Activated CD4-positive, alpha-beta T cell treated with anti-CD3 and anti-CD28 coated beads for 48 hours (primary cell): ENCODE measurements at regions not wholly inside any gene's neighbourhood (a gene's known extent, or its start where the extent isn't known, plus 50 kb on each side); places are given as distances from the start of the nearest gene placed in this dataset.
"Not testable (repeated sequence)": the region's sequence is repeated elsewhere in the genome, so short reads cannot be mapped to it uniquely, and the experiment has no call there.

Experiments
- DNase-seq: peaks from one replicate; pipeline ENCODE4 v3.0.0-alpha.2; 2020

DNA sequence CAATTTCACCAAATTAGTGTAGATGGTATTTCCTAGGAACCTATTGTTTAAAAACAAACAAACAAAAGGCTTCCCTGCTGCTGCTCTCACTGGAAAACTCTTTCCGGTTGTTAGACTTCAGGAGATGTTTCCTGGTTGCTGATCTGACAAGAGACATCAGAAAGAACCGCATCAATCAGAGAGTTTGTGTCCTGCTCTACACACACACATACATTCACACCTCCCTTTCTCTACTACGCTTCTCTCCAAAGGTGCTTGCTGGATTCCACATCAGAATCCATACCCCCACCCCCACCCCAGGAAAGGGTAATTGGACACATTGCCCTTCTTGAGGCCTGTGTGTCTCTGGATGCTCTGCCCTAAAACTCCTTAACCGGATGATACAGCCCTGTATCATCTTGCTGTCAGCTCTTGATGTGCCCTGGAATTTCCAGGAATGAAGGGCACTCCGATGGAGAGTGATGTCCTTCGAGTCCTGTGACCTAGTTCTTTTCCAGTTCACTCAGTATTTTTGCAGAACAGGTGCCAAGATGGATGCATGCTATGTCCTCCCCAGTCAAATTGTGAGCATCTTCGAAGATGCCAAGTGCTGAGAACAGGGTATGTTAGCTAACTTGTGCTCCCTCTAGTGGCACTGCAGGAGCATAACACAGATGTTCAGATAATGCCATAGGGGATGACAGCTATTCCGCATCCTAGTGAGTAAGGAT lies 113.7 kb upstream of the SLC35F3 start:
- DNase-seq, result peak; percentile 22

DNA sequence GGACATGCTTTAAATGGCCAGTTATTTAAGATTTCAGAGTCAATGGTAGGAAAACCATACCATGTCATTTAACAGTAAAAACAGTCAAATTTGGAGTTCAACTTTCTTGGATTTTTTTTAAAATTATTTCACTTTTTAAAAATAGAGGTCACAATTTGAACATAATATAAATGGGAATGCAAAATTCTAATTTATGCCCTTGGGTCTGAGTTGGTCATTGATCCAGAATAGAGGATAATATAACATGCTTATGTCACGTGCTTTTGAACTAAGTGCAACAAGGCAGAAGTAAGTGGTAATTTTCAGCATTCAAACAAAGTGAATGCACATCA lies 113.1 kb upstream of the SLC35F3 start:
- no peak for DNase-seq

DNA sequence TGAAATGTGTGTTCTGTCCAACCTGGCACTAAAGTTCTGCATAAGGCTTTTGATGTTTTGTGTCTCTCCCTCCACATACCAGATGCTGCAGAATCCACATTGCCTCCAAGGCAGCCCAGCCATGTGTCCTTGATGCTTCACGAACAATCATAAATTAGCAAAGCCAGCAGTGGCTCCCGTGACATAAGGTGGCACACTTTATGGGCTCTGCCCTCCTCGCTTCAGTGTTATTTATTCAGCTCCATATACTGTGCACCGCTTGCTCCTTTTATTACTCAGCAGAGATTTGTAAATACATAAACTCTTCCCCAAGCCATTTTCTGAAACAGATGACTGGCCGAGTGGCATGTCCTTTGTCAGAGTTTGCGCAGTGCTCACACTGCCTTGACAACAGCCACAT lies 112.8 kb upstream of the SLC35F3 start:
- no peak for DNase-seq

DNA sequence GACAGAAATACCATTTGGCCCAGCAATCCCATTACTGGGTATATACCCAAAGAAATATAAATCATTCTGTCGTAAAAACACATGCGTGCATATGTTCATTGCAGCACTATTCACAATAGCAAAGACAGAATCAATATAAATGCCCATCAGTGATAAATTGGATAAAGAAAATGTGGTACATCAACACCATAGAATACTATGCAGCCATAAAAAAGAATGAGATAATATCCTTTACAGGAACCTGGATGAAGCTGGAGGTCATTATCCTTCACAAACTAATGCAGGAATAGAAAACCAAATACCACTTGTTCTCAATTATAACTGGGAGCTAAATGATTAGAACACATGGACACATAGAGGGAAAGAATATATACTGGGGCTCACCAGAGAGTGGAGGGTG lies 109.6 kb upstream of the SLC35F3 start:
- no peak for DNase-seq

DNA sequence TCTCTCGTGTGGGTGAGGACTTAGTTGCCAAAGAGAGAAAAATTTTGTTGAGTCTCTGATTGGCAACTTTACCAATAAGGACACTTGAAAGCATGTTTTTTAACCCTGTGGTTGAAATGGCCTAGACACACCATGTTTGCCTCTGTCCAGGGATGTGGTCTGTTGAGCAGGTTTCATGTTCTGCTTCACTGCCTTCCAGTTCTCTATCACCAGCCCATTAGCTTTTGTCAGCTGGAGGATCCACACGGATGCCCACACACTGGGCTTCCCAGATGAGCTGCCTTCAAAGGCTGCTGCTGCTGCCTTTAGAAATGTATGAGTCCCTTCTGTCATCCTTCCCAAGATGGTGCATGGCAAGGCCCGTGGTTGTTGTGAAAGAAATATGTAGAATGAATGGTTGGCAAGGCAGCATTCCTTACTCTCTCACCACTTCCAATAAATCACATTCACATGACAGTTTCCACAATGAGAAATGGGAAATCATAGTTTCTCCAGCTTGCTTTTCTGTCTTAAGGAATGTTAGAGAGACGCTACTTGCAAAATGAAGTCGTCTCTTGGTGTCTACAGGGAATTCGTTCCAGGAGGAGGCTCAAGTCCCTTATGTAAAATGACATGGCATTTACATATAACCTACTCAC lies 108.2 kb upstream of the SLC35F3 start:
- no peak for DNase-seq

DNA sequence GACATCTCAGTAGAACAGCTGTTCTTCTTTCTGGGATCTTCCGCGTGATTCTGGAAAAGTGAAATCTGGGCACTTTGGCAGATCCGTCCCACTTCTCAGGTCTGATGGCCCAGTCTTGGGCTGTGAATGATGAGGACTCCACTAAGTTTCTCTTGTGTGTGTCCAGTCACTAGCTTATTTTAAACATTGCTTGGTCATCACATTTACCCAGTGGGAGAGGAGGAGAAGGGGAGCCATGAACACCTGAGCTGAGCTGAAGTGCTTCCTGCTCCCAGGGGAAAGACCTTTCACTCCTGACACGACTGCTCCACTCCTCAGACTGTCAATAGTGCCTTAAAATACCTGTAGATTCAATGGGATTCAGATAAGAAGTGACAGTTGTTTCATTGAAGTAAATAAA lies 101.9 kb upstream of the SLC35F3 start:
- no peak for DNase-seq

DNA sequence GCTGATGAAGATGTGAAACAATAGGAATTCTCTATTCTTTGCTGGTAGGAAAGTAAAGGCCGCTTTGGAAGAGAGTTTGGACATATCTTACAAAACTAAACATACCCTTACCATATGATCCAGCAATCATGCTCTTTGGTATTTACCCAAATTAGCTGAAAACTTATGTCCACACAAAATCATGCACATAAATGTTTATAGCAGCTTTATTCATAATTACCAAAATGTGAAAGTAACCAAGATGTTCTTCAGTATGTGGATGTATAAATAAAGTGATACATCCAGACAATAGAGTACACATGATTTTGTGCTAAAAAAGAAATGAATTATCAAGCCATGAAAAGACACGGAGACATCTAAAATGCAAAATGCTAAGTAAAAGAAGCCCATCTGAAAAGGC lies 98.7 kb upstream of the SLC35F3 start:
- no peak for DNase-seq

DNA sequence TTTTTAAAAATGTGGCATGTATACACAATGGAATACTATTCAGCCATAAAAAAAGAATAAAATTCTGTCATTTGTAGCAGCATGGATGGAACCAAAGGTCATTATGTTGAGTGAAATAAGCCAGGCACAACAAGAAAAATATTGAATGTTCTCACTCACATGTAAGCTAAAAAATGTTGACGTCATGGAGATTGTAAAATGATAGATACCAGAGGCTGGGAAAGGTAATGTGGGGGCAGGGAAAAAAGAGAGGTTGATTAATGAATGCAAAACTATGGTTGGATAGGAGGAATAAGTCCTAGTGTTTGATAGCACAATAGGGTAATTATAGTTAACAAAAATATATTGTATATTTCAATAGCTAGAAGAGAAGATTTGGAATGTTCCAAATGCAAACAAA lies 89.1 kb upstream of the SLC35F3 start:
- DNase-seq, result no peak

DNA sequence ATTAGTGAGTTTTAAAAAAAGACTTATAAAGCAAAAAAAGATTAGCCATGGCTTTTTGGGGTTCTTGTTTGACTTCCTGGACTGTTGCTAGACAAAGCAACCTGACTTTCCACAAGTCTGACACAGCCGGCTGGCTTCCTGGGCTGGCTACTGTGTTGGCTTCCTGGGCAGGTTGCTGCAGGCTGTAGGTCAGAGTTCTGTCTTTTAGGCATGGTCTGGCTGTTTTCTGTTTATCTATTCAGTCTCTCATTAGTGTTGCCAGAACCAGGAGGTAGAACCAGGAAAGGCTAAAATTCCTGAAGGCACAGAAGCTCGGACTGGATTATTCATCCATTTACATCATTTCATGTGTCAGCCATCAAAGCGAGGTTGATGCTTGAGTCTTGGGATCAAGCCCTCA lies 88.6 kb upstream of the SLC35F3 start:
- no peak for DNase-seq

DNA sequence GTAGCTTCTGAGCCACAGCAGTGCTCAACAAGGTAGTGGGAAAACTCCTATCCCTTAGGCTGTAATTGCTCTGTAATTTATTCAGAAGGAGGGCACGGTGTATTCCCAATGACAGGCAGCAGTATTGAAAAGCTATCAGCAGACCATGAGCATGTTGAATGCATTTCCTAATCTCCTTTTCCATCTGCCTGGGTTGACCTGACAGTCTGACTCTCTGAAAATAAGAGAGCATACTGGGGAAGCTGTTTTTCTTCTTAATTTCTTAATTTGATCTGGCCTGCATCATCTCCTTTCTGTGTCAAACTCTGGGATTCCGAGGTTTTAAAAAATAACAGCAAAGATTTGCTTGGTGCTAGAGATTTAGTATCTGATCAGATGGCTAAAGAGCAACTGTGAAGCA lies 88.1 kb upstream of the SLC35F3 start:
- DNase-seq, result no peak

DNA sequence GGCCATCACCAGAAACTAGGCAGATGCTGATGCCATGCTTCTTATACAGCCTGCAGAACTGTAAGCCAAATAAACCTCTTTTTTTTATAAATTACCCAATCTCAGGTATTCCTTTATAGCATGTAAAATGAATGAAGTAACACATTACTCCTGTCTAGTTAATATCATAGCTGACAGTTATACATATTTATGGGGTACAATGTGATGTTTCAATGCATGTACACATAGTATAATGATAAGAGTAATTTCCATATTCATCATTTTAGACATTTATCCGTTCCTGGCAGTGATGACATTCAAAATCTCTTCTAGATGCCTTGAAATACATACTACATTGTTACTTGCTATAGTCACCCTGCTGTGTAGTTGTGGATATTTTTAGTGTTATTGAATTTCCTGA lies 85.4 kb upstream of the SLC35F3 start:
- DNase-seq, result no peak

DNA sequence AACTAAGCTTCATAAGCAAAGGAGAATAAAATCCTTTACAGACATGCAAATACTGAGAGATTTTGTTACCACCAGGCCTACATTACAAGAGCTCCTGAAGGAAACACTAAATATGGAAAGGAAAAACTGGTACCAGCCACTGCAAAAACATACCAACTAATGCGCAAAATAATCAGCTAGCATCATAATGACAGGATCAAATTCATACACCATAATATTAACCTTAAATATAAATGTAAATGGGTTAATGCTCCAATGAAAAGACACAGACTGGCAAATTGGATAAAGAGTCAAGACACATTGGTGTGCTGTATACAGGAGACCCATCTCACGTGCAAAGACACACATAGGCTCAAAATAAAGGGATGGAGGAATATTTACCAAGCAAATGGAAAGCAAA lies 80.3 kb upstream of the SLC35F3 start:
- DNase-seq, result not testable (repeated sequence)

DNA sequence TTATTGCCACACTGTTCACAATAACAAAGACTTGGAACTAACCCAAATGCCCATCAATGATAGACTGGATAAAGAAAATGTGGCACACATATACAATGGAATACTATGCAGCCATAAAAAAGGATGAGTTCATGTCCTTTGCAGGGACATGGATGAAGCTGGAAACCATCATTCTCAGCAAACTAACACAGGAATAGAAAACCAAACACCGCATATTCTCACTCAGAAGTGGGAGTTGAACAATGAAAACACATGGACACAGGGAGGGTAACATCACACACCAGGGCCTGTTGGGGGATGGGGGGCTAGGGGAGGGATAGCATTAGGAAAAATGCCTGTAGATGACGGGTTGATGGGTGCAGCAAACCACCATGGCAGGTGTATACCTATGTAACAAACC lies 76.5 kb upstream of the SLC35F3 start:
- not testable (repeated sequence) for DNase-seq

DNA sequence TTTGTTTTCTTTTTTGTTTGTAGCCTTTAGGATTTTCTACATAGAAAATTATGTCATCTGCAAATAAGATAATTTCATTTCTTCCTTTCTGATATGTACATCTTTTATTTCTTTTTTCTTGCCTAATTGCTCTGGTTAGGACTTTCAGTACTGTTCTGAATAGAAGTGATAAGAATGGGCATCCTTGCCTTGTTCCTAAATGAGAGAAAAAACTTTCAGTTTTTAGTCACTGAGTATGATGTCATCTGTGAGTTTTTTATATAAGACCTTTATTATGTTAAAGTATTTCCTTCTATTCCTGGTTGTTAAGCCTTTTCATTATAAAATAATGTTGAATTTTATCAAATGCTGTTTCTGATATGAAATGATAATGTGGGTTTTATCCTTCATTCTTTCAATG lies 76.0 kb upstream of the SLC35F3 start:
- DNase-seq, result no peak

DNA sequence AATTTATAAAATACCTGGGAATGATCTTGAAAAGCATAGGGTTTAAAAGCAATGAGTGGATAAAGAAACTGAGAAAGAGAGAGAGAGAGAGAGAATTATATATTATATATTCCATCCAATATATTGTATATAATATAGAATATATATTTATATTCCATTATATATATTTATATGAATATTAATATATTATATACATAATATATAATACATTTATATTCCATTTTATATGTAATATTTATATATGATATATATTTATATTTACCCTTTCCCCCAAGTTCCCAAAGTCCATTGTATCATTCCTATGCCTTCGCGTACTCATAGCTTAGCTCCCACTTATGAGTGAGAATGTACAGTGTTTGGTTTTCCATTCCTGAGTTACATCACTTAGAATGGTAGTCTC lies 69.9 kb upstream of the SLC35F3 start:
- DNase-seq, result no peak

DNA sequence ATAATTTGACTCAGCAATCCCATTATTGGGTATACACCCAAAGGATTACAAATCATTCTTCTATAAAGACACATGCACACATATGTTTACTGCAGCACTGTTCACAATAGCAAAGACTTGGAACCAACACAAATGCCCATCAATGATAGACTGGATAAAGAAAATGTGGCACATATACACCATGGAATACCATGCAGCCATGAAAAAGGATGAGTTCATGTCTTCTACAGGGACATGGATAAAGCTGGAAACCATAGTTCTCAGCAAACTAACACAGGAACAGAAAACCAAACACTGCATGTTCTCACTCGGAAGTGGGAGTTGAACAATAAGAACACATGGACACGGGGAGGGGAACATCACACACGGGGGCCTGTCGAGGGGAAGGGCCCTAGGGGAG lies 66.3 kb upstream of the SLC35F3 start:
- DNase-seq, result not testable (repeated sequence)

DNA sequence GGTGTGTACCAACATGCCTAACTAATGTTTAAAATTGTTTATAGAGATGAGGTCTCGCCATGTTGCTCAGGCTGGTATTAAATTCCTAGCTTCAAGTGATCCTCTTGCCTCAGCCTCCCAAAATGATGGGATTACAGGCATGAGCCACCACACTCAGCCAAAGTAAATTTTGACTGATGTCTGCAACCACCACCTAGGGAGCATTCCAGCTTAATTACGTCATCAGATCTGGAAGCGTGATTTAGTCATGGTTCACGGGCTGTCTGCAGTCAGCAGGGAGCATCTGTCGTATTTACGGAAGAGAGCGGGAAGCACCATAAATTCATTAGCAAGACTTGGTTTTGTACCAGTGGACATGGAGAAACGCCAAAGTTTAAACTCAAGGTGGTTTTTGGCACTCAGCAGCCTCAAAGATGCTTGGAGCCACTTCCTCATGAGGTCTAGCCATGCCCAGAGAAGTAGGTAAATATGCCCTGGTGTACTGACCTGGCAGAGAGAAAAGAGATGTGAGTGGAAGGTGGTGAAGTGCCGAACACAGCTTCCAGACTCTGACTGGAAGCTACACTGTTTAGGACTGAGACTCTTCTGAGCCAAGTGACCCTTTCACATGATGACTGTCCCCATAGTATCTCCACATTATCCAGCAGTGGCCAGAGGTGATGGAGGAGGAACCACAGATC lies 60.8 kb upstream of the SLC35F3 start:
- DNase-seq, result no peak

DNA sequence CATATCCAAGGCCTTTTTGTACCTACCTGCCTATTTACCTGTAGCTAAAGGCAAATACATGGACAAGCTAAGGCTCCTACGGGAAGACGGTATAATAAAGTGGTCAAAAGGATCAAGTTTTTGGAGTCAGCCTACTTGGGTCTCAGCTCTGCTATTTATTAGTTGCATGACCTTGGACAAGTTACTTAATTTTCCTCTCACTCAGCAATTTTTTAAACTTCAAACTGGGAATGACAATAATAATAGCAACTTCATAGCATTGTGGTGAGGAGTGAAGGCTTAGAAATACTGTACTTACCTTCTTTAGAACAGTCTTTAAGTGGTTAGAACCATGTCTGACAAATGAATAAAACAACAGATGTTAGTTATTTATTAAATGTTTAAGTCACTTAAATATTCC lies 60.2 kb upstream of the SLC35F3 start:
- DNase-seq, result no peak

DNA sequence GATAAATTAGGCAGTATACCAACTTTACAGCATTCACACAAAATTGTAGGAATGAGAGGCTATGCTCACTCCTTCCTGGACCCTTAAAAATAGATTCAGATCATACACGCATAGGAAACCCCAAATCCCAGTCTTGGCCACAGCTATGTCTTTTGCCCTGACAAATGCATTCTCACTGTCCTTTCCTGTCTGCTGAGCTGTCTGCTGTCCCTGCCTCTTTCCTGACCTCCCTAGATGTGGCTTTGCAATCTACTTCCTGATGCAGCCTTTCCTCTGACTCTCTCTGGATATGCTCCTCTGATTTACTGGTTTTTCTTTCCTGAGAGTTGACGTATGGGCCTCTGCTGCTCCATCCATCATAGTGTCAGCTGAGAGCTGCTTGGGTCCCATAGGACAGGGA lies 59.8 kb upstream of the SLC35F3 start:
- DNase-seq, result no peak
